HEK293T (cell line): ENCODE measurements at regions not wholly inside any gene's neighbourhood (a gene's known extent, or its start where the extent isn't known, plus 50 kb on each side); places are given as distances from the start of the nearest gene placed in this dataset.

Experiments
- CTCF ChIA-PET: fragments of 350-600 bp; formaldehyde crosslinking; extraction: SDS; loops from one replicate; lab custom pipeline; 2021; ENCODE audit warnings: antibody characterized with exemption, inconsistent platforms; lab: Yijun Ruan, JAX
- POLR2A ChIA-PET: fragments of 350-600 bp; formaldehyde crosslinking; extraction: SDS; loops from one replicate; lab custom pipeline; 2020; ENCODE audit warnings: antibody characterized with exemption, inconsistent platforms; lab: Yijun Ruan, JAX
- DNase-seq: peaks from one replicate; pipeline ENCODE4 v3.0.0; 2012; ENCODE audit warnings: mixed read lengths; ENCODE audit errors: extremely low spot score
- ARNT ChIP-seq: fragments of 450-650 bp; IDR thresholded peaks from 2 replicates; pipeline ENCODE4 v1.6.1; 2017; ENCODE audit warnings: mild to moderate bottlenecking
- BHLHE40 ChIP-seq: fragments of 450-650 bp; IDR thresholded peaks from 2 replicates; pipeline ENCODE4 v1.6.1; 2016; ENCODE audit warnings: mild to moderate bottlenecking, moderate library complexity, borderline replicate concordance
- CTBP1 ChIP-seq: fragments of 450-650 bp; IDR thresholded peaks from 2 replicates; pipeline ENCODE4 v1.6.1; 2016; ENCODE audit warnings: borderline replicate concordance
- ELF4 ChIP-seq: fragments of 450-650 bp; IDR thresholded peaks from 2 replicates; pipeline ENCODE4 v1.6.1; 2017; ENCODE audit warnings: antibody characterized with exemption
- FOXA1 ChIP-seq: fragments of 450-650 bp; IDR thresholded peaks from 2 replicates; pipeline ENCODE4 v1.6.1; 2016; ENCODE audit warnings: mild to moderate bottlenecking
- FOXK2 ChIP-seq: fragments of 450-650 bp; IDR thresholded peaks from 2 replicates; pipeline ENCODE4 v1.6.1; 2016; ENCODE audit warnings: mild to moderate bottlenecking
- FOXM1 ChIP-seq: fragments of 450-650 bp; IDR thresholded peaks from 2 replicates; pipeline ENCODE4 v1.6.1; 2017; ENCODE audit warnings: mild to moderate bottlenecking, borderline replicate concordance
- HDGF ChIP-seq: fragments of 450-650 bp; IDR thresholded peaks from 2 replicates; pipeline ENCODE4 v1.6.1; 2017; ENCODE audit warnings: antibody characterized with exemption, borderline replicate concordance
- L3MBTL2 ChIP-seq: fragments of 450-650 bp; conservative IDR thresholded peaks from 2 replicates; pipeline ENCODE4 v1.6.1; 2016; ENCODE audit warnings: mild to moderate bottlenecking
- LEF1 ChIP-seq: fragments of 450-650 bp; IDR thresholded peaks from 2 replicates; pipeline ENCODE4 v1.6.1; 2017; ENCODE audit warnings: mild to moderate bottlenecking, borderline replicate concordance
- NFRKB ChIP-seq: fragments of 450-650 bp; IDR thresholded peaks from 2 replicates; pipeline ENCODE4 v1.6.1; 2016; ENCODE audit warnings: mild to moderate bottlenecking, moderate library complexity
- PKNOX1 ChIP-seq: fragments of 450-650 bp; IDR thresholded peaks from 2 replicates; pipeline ENCODE4 v1.6.1; 2016
- SP1 ChIP-seq: fragments of 450-650 bp; IDR thresholded peaks from 2 replicates; pipeline ENCODE4 v1.6.1; 2017
- SUZ12 ChIP-seq: fragments of 450-650 bp; IDR thresholded peaks from 2 replicates; pipeline ENCODE4 v1.6.1; 2016; ENCODE audit warnings: mild to moderate bottlenecking
- TARDBP ChIP-seq: fragments of 450-650 bp; IDR thresholded peaks from 2 replicates; pipeline ENCODE4 v1.6.1; 2016
- ZNF384 ChIP-seq: fragments of 450-650 bp; IDR thresholded peaks from 2 replicates; pipeline ENCODE4 v1.6.1; 2016

- ChIA-PET POLR2A (no interaction called here), CTCF (no interaction called here)
- DNase-seq, result no peak
- TF ChIP-seq FOXM1 (no peak), ZNF384 (no peak), HDGF (no peak), ARNT (no peak), NFRKB (no peak), TARDBP (no peak), LEF1 (no peak)
These were observed 1511.3 kb upstream of the AGA start for GRCh38 chr4:178953447-178954120.

DNA sequence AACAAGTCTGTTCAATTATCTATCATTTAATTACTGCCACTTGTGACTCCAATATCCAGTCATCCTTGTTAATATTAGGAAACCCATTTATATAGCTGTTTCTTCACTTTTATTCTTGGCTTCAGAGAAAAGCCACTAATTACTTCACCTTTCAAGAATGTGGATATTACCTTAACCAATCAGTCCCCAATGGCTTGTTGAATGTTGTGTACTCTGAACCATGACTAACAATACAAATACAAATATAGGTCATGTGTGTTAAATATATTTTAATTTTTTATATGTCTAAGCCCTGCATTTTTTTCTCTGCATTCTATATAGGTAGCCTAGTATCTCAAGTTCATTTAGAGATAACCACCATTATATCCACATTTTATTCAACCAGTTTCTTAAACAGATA is 1513.4 kb upstream of the AGA start:
- POLR2A ChIA-PET, result no interaction called here
- CTCF ChIA-PET, result no interaction called here
- no peak for DNase-seq
- TF ChIP-seq FOXK2 (no peak), BHLHE40 (no peak), FOXA1 (no peak), ELF4 (no peak), LEF1 (no peak), L3MBTL2 (no peak), SP1 (no peak), ZNF384 (no peak), CTBP1 (no peak), TARDBP (no peak), HDGF (no peak), NFRKB (no peak), PKNOX1 (no peak)

GRCh38 chr4:178958725-178959440 is 1516.6 kb upstream of the AGA start:
- no peak for DNase-seq
- CTCF ChIA-PET, result no interaction called here
- TF ChIP-seq TARDBP (no peak), SP1 (no peak), ARNT (no peak), SUZ12 (no peak), FOXM1 (no peak), ELF4 (no peak), FOXK2 (no peak), LEF1 (no peak), NFRKB (no peak)
- POLR2A ChIA-PET, result interaction anchor here (0.7 kb wide), 1 partner anchor 9 kb away, joined by 3 read pairs; no protein-coding TSS in a partner anchor

DNA sequence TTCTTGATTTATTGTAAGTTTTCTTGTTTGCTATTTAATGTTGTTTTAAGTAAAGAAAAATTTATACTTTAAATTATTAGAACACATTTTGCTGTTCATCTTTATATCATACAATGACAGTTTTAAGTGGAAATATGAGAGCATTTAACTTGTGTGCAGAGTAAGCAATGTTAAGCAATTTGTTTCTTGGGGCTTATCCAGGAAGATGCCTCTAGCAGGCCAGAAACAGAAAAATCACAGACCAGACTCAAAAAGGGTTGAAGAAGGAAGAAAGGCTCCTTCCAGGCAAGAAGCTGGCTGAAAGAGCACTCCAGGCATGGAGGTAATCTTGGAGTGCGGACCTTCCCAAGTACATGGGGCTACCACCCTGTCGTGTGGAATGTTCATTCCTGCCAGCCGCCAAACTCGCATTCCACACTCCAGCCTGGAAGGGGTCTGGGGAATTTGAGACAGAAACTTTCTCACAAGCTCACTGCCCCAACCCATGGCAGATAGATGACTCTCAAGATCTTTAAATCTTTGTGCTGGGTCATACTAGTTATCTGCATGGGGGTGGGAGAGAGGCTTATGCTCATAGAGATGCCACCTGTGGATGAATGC is 1521.3 kb upstream of the AGA start:
- DNase-seq, result no peak
- ChIA-PET POLR2A (no interaction called here), CTCF (no interaction called here)
- TF ChIP-seq FOXM1, result no peak
- TF ChIP-seq ARNT, result no peak
- no peak for TF ChIP-seq FOXA1
- TF ChIP-seq SUZ12, result no peak
- no peak for TF ChIP-seq HDGF
- no peak for TF ChIP-seq ZNF384
- TF ChIP-seq NFRKB, result no peak
- no peak for TF ChIP-seq SP1

DNA sequence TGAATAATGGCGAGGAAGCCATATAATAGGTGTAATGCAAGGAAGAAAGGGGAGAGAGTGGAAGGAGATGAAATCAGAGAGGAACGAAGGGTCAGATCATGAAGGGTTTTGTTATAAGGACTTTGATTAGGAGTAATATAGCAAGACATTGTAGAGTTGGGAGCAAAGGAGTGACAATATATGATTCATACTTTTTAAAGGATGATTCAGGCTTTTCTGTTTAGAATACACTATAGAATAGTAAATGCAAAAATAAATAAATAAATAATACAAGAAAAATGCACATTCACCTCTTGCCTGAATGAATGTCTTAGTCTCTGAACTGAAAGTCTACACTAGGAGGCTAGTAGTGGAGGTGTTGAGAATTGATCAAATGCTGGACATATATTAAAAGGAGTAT is 1524.4 kb upstream of the AGA start:
- ChIA-PET CTCF (no interaction called here), POLR2A (no interaction called here)
- DNase-seq, result no peak
- TF ChIP-seq ZNF384 (no peak), BHLHE40 (no peak), FOXA1 (no peak), FOXM1 (no peak), NFRKB (no peak), HDGF (no peak), L3MBTL2 (no peak), FOXK2 (no peak), SP1 (no peak), CTBP1 (no peak), ELF4 (no peak), SUZ12 (no peak), TARDBP (no peak), LEF1 (no peak), ARNT (no peak), PKNOX1 (no peak)

DNA sequence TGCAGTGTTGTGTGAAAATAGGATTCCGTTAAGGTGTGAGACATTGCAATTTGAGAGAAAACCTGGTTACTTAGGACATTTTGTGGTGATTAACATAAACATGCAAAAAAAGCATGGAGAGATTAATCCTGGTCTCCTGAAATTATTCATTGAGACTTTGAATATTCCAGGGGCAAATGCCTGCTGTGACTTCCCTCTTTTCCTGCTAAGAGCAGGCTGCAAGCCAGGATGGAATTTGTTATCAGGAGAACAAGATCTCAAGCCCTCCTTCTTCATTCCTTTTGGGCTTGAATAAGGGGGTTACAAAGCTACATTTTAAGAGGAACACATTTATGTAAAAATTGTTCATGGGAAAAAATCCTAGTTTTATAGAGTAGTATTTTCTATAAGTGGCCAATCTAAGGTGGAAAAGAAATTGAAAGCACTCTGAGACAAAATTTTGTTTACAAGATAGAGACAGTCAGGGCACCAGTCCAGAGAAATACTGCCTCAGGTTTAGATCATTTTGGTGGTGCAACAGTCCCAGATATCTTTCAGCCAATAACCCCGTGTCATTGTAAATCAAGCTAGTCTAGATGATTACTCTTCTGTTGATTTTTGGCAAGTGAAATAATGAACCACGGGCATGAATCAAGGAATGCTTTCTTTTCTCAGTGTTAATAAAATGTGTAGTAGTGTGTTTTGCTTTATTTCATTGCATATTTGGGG is 1528.3 kb upstream of the AGA start:
- TF ChIP-seq SUZ12, result no peak
- TF ChIP-seq CTBP1, result no peak
- TF ChIP-seq ARNT, result no peak
- no peak for TF ChIP-seq LEF1
- TF ChIP-seq FOXA1, result no peak
- TF ChIP-seq NFRKB, result no peak
- no peak for TF ChIP-seq TARDBP
- no peak for TF ChIP-seq FOXM1
- TF ChIP-seq BHLHE40, result no peak
- TF ChIP-seq ELF4, result no peak
- TF ChIP-seq FOXK2, result no peak
- DNase-seq, result no peak
- CTCF ChIA-PET, result no interaction called here
- POLR2A ChIA-PET, result no interaction called here
